ENCODE measurements at regions not wholly inside any gene's neighbourhood (a gene's known extent, or its start where the extent isn't known, plus 50 kb on each side); places are given as distances from the start of the nearest gene placed in this dataset.

GRCh38 chr3:117135207-117135606, 425.6 kb downstream of the TUSC7 start:
- TF ChIP-seq CTCF (IDR thresholded peaks at IDR 0.05) (no peak), POLR2A (IDR thresholded peaks at IDR 0.05) (no peak)

All from Peyer's patch (tissue), 4 donors.